HUES64 (cell line): ENCODE measurements at regions not wholly inside any gene's neighbourhood (a gene's known extent, or its start where the extent isn't known, plus 50 kb on each side); places are given as distances from the start of the nearest gene placed in this dataset.

Experiments used
- H3K27ac ChIP-seq: 2 replicates; pipeline ENCODE4 v1.7.0; 2013; ENCODE audit warnings: low read depth, low read length, inconsistent platforms
- H3K27me3 ChIP-seq: 2 replicates; pipeline ENCODE4 v1.6.1; 2013; ENCODE audit warnings: mild to moderate bottlenecking, low read length; ENCODE audit not compliant: insufficient read depth
- H3K36me3 ChIP-seq: 2 replicates; pipeline ENCODE4 v1.6.1; 2013; ENCODE audit warnings: mild to moderate bottlenecking, low read length; ENCODE audit not compliant: insufficient read depth
- H3K4me1 ChIP-seq: 2 replicates; pipeline ENCODE4 v1.6.1; 2013; ENCODE audit warnings: mild to moderate bottlenecking, low read length, moderate library complexity; ENCODE audit not compliant: insufficient read depth
- H3K4me3 ChIP-seq: 2 replicates; pipeline ENCODE4 v1.5.1; 2013; ENCODE audit warnings: mild to moderate bottlenecking, low read length, moderate library complexity
- H3K9ac ChIP-seq: 2 replicates; pipeline ENCODE4 v1.6.1; 2013; ENCODE audit warnings: mild to moderate bottlenecking, low read depth, low read length
- H3K9me3 ChIP-seq: 2 replicates; pipeline ENCODE4 v1.6.1; 2013; ENCODE audit warnings: low read depth, low read length; ENCODE audit not compliant: insufficient read depth
- WGBS: fragments of 150-250, 120-280 bp; methylation state at CpG from one replicate; pipeline ENCODE4 v1.1.7; 2013; ENCODE audit warnings: missing lambda C conversion rate; 5-methylcytosine and 5-hydroxymethylcytosine counted together

- Histone ChIP-seq H3K9ac (no peak overlapping the region), H3K9me3 (peaks cover 18% of the 10 kb centered on the region), H3K27me3 (no peaks in the 10 kb centered on the region), H3K4me1 (peaks cover 13% of the 10 kb centered on the region), H3K27ac (no peak overlapping the region), H3K4me3 (no peak overlapping the region), H3K36me3 (no peaks in the 10 kb centered on the region)
- 48% methylated on average over 2 of the region's 2 CpGs for WGBS
These were observed 714.6 kb upstream of the GRAMD2B start for GRCh38 chr5:125708583-125708982.

GRCh38 chr5:125710745-125711144 is 712.5 kb upstream of the GRAMD2B start:
- peaks cover 15% of the 10 kb centered on the region for H3K4me1 ChIP-seq
- H3K9me3 ChIP-seq, result no peaks in the 10 kb centered on the region
- no peaks in the 10 kb centered on the region for H3K36me3 ChIP-seq
- no peak overlapping the region for H3K9ac ChIP-seq
- no peaks in the 10 kb centered on the region for H3K27me3 ChIP-seq
- WGBS, result 100% methylated on average over 1 of the region's 2 CpGs
- H3K4me3 ChIP-seq, result no peak overlapping the region
- no peak overlapping the region for H3K27ac ChIP-seq

DNA sequence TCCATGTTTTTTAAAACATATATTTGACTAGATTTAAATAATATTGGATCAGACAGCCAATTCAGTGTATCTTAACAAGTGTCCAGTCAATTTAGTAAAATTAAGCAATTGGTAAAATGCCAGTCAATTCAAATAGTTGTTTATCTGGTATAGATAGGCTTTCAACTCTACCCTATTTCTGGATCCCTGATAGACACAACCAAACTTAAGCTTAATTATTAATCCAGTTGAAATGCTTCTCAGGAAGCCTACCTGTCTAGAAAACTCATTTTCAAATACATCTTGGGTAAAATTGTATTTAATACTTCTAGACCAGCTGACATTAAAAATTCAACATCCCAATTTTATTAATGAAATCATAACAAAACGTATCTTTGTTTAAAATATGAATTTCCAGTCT is 710.8 kb upstream of the GRAMD2B start:
- Histone ChIP-seq H3K4me3 (no peak overlapping the region), H3K27me3 (no peaks in the 10 kb centered on the region), H3K36me3 (no peaks in the 10 kb centered on the region), H3K9me3 (no peaks in the 10 kb centered on the region), H3K9ac (no peak overlapping the region), H3K4me1 (peaks cover 22% of the 10 kb centered on the region; the same call in 1 of the 2 replicates), H3K27ac (no peak overlapping the region)
- no CpG with 5 or more reads among the region's 1 CpG for WGBS

- H3K9me3 ChIP-seq, result no peaks in the 10 kb centered on the region
- no peaks in the 10 kb centered on the region for H3K27me3 ChIP-seq
- no peak overlapping the region for H3K27ac ChIP-seq
- H3K9ac ChIP-seq, result no peak overlapping the region
- no peaks in the 10 kb centered on the region for H3K36me3 ChIP-seq
- H3K4me3 ChIP-seq, result no peak overlapping the region
- WGBS, result 84% methylated on average over 6 of the region's 8 CpGs
- peaks cover 28% of the 10 kb centered on the region; the same call in 1 of the 2 replicates for H3K4me1 ChIP-seq
These were observed 710.0 kb upstream of the GRAMD2B start for GRCh38 chr5:125713109-125713805.

GRCh38 chr5:125715216-125715615 is 708.0 kb upstream of the GRAMD2B start:
- Histone ChIP-seq H3K9me3 (no peaks in the 10 kb centered on the region), H3K9ac (no peak overlapping the region), H3K4me3 (no peak overlapping the region), H3K27ac (no peak overlapping the region), H3K27me3 (no peaks in the 10 kb centered on the region), H3K4me1 (peaks cover 40% of the 10 kb centered on the region), H3K36me3 (no peaks in the 10 kb centered on the region)
- WGBS, result 93% methylated on average over 2 of the region's 2 CpGs

DNA sequence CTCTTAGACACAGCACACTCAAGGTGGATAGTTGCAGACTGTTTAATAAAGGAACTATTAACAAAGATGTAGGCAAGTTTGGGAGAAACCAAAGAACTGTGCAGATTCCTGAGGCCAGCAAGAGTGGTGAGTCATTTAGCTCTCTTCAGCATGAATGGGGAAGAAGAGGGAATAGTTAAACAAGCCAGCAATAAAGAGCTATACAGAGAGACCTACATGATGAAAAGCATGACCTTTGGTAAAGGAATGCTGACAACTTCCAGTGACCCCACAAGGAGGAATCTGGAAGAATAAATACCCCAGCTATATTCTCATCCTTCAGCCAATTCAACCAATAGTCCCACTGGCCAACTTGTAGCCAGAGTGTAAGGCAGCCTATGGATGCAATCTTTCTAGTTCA is 706.0 kb upstream of the GRAMD2B start:
- H3K36me3 ChIP-seq, result no peaks in the 10 kb centered on the region
- peak overlapping the region; percentile 4; the same call in 1 of the 2 replicates for H3K27ac ChIP-seq
- no peak overlapping the region for H3K9ac ChIP-seq
- no peaks in the 10 kb centered on the region for H3K27me3 ChIP-seq
- H3K4me1 ChIP-seq, result peaks cover 45% of the 10 kb centered on the region
- H3K4me3 ChIP-seq, result no peak overlapping the region
- H3K9me3 ChIP-seq, result no peaks in the 10 kb centered on the region

DNA sequence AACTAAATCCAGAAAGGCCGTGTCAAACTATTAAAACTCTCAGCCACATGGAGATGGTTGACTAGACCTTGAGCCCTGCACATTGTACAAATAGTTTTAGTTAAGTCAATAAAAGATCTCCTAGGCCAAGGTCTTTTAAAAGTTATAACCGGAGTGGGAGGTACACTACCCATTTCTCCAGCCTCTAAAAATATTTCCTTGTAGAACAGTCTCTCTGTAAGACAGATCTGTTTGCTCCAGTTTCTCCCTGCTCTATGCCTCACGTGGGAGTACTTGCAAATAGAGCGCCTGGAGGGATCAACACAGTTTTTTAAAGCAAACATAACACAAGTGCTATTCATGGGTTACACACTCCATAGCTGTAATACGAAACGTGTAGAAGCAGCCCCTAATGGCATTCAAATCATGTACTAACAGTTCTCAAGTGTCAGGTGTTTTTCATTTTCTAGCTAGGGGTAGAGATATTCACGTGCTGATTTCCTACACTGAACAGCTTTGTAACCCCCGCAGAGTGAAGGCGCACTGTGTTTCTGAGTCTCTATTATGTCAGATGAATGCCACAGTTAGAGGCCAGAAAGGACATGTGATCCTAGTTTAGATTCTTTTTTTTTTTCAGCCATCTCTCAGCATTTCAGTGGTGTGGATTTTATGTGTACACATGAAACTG is 703.4 kb upstream of the GRAMD2B start:
- Histone ChIP-seq H3K36me3 (no peaks in the 10 kb centered on the region), H3K27me3 (no peaks in the 10 kb centered on the region), H3K9me3 (no peaks in the 10 kb centered on the region), H3K4me1 (peaks cover 37% of the 10 kb centered on the region), H3K27ac (peak overlapping the region; percentile 21; the same call in 1 of the 2 replicates), H3K4me3 (no peak overlapping the region), H3K9ac (no peak overlapping the region)
- WGBS, result 65% methylated on average over 9 of the region's 9 CpGs

GRCh38 chr5:125720348-125720685 is 702.9 kb upstream of the GRAMD2B start:
- Histone ChIP-seq H3K9me3 (no peaks in the 10 kb centered on the region), H3K4me3 (no peak overlapping the region), H3K27ac (no peak overlapping the region), H3K9ac (no peak overlapping the region), H3K36me3 (no peaks in the 10 kb centered on the region), H3K4me1 (peaks cover 37% of the 10 kb centered on the region), H3K27me3 (no peaks in the 10 kb centered on the region)
- WGBS, result 85% methylated on average over 2 of the region's 2 CpGs

GRCh38 chr5:125720721-125721120 is 702.5 kb upstream of the GRAMD2B start:
- no peak overlapping the region for H3K9ac ChIP-seq
- WGBS, result no CpG with 5 or more reads among the region's 1 CpG

DNA sequence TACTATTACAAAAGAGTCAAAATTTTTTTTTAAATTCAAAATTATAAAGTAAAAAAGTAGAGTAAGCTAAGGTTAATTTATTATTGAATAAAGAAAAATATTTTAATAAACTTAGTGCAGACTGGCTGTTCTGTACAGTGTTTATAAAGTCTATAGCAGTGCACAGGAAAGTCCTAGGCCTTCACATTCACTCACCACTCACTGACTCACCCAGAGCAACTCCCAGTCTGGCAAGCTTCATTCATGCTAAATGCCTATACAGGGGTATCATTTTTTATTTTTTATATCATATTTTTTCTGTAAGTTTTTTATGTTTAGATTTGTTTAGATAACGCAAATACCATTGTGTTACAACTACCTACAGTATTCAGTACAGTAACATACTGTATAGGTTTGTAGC is 700.7 kb upstream of the GRAMD2B start:
- WGBS, result no CpG with 5 or more reads among the region's 1 CpG

More at GRCh38 chr5:125720721-125721120, 702.5 kb upstream of the GRAMD2B start:
- Histone ChIP-seq H3K4me1 (peaks cover 35% of the 10 kb centered on the region), H3K27ac (no peak overlapping the region), H3K4me3 (no peak overlapping the region), H3K9me3 (no peaks in the 10 kb centered on the region), H3K36me3 (no peaks in the 10 kb centered on the region), H3K27me3 (no peaks in the 10 kb centered on the region)

DNA sequence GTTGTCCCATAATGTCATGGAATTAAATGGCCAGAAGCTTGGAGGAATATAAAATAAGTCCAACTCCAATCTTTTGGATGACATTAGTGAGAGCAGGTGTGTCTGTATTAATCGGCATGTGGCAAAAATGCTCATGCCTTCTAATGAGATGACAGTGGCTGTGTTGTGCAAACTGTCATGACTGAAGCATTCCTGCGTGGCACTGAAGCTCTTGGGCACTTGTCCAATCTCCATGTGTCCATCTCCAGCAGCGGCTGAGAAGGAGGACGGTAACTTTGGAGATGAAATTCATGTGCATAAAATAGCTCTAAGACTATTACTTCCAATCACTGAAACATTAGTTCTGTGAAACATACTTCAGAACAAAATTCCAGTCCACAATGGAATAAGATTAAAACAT is 697.5 kb upstream of the GRAMD2B start:
- Histone ChIP-seq H3K36me3 (no peaks in the 10 kb centered on the region), H3K27ac (no peak overlapping the region), H3K4me1 (peaks cover under 1% of the 10 kb centered on the region; the same call in 1 of the 2 replicates), H3K4me3 (no peak overlapping the region), H3K9ac (no peak overlapping the region), H3K9me3 (no peaks in the 10 kb centered on the region), H3K27me3 (no peaks in the 10 kb centered on the region)
- WGBS, result 66% methylated on average over 4 of the region's 4 CpGs

More for the DNA sequence above, 700.7 kb upstream of the GRAMD2B start:
- Histone ChIP-seq H3K27ac (no peak overlapping the region), H3K27me3 (no peaks in the 10 kb centered on the region), H3K4me1 (peaks cover 22% of the 10 kb centered on the region), H3K9ac (no peak overlapping the region), H3K36me3 (no peaks in the 10 kb centered on the region), H3K9me3 (no peaks in the 10 kb centered on the region), H3K4me3 (no peak overlapping the region)
